ENCODE measurements at regions not wholly inside any gene's neighbourhood (a gene's known extent, or its start where the extent isn't known, plus 50 kb on each side); places are given as distances from the start of the nearest gene placed in this dataset.

GRCh38 chr5:88426441-88426840 lies 157.8 kb upstream of the TMEM161B start:
- Histone ChIP-seq H3K27ac (no peak overlapping the region), H3K4me1 (no peaks in the 10 kb centered on the region), H3K27me3 (no peaks in the 10 kb centered on the region), H3K9me3 (no peaks in the 10 kb centered on the region), H3K4me3 (no peak overlapping the region), H3K36me3 (no peaks in the 10 kb centered on the region)
- DNase-seq (no peak), ATAC-seq (no peak)
- TF ChIP-seq POLR2A (IDR thresholded peaks at IDR 0.05): no peak
- no peak for TF ChIP-seq CTCF (IDR thresholded peaks at IDR 0.05)
- intact Hi-C loops (cut with DNase I): no loop called here

- Histone ChIP-seq H3K4me3 (no peak overlapping the region), H3K9me3 (no peaks in the 10 kb centered on the region), H3K4me1 (no peaks in the 10 kb centered on the region), H3K27ac (no peak overlapping the region), H3K27me3 (no peaks in the 10 kb centered on the region), H3K36me3 (no peaks in the 10 kb centered on the region)
- TF ChIP-seq POLR2A (IDR thresholded peaks at IDR 0.05) (no peak), CTCF (IDR thresholded peaks at IDR 0.05) (no peak)
- WGBS, 4 donors: 90 to 95% (median 93%) methylated on average over 1 of the region's 1 CpG
- DNase-seq (no peak), ATAC-seq (no peak)
- intact Hi-C loops (cut with DNase I): no loop called here
Observed at GRCh38 chr5:88425124-88425523, 156.5 kb upstream of the TMEM161B start.

GRCh38 chr5:88419931-88420330 lies 151.3 kb upstream of the TMEM161B start:
- Histone ChIP-seq H3K9me3 (no peaks in the 10 kb centered on the region), H3K4me3 (no peak overlapping the region), H3K36me3 (no peaks in the 10 kb centered on the region), H3K4me1 (no peaks in the 10 kb centered on the region), H3K27me3 (no peaks in the 10 kb centered on the region), H3K27ac (no peak overlapping the region)
- no peak for DNase-seq
- 76 to 94% (median 89%) methylated on average over 3 of the region's 3 CpGs for whole genome bisulfite sequencing, 4 donors
- ATAC-seq: no peak
- intact Hi-C loops (cut with DNase I): no loop called here
- TF ChIP-seq CTCF (IDR thresholded peaks at IDR 0.05): no peak
- no peak for TF ChIP-seq POLR2A (IDR thresholded peaks at IDR 0.05)

GRCh38 chr5:88407341-88407740 lies 138.7 kb upstream of the TMEM161B start:
- no peak for DNase-seq
- TF ChIP-seq POLR2A (IDR thresholded peaks at IDR 0.05) (no peak), CTCF (IDR thresholded peaks at IDR 0.05) (no peak)
- Histone ChIP-seq H3K4me1 (peaks cover 0 to 9% (median 0%) of the 10 kb centered on the region in 12 donors), H3K27ac (no peak overlapping the region), H3K4me3 (no peak overlapping the region), H3K36me3 (no peaks in the 10 kb centered on the region), H3K27me3 (no peaks in the 10 kb centered on the region), H3K9me3 (no peaks in the 10 kb centered on the region)
- no peak for ATAC-seq
- 86 to 92% (median 91%) methylated on average over 4 of the region's 4 CpGs for WGBS, 4 donors
- intact Hi-C loops (cut with DNase I): loop anchor here in 1 of 10 donors (10.0 kb wide), 1 partner anchor 143 kb away; the partner anchor contains the start of gene TMEM161B
